ENCODE measurements at regions not wholly inside any gene's neighbourhood (a gene's known extent, or its start where the extent isn't known, plus 50 kb on each side); places are given as distances from the start of the nearest gene placed in this dataset.
A peak's percentile ranks its signal among the peaks of the same experiment; 100 is the strongest.

DNA sequence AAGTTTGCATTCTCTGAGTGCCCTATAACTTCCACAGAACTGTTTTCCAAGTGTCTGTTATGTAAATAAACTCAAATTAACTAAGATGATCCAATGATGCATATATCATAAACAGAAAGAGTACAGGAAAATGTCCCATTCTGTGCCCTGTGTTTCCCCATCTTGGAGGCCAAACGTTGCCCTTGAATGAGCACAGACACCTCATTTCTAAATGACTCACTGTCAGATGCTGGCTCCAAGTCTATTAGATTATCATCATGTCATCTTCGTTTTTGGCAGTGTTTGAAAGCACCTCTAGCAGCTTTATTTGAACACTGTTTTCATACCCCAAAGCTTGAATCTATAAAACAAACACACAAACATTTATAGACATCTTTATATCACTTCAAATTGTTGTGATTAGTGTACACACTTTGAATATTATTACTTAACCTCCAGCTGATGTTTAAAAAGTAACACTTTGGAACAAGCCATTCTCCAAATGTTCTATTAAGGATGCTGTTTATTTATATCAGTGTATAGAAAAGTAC lies 424.2 kb downstream of the NOVA1 start:
- H3K27ac ChIP-seq (ENCODE audit: low read length), result no peak overlapping the region
- no peaks in the 10 kb centered on the region for H3K9me3 ChIP-seq (ENCODE audit: control insufficient read depth, low read length)
- 34% methylated on average over 2 of the region's 2 CpGs for WGBS
- intact Hi-C loops (cut with DNase I), result no loop called here
- ATAC-seq (no peak), DNase-seq (no peak)
- no peaks in the 10 kb centered on the region for H3K4me1 ChIP-seq (ENCODE audit: control insufficient read depth, insufficient read depth, low read length)
- no peaks in the 10 kb centered on the region for H3K27me3 ChIP-seq (ENCODE audit: control insufficient read depth, insufficient read depth)
- no peak overlapping the region for H3K4me3 ChIP-seq (ENCODE audit: low read length)

DNA sequence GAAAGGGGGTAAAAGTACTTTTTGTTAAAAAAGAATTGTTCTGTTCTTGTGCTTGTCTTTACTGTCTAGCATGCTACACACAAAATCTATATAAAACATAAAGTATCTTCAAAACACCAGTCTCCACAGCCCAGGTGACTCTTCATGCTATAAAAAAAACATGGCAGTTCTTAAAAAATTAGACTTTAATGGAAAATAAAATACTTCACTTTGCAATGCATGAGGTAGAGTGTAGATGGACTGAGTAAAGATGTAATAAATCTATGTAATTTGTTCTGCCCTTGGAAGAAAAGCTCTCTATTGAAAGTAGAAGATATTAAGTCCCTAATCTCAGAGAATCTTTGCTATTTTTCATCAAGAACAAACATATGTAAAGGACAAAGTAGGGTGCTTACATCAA lies 425.4 kb downstream of the NOVA1 start:
- Histone ChIP-seq H3K27ac (ENCODE audit: low read length) (no peak overlapping the region), H3K4me3 (ENCODE audit: low read length) (no peak overlapping the region), H3K27me3 (ENCODE audit: control insufficient read depth, insufficient read depth) (no peaks in the 10 kb centered on the region), H3K4me1 (ENCODE audit: control insufficient read depth, insufficient read depth, low read length) (no peaks in the 10 kb centered on the region), H3K9me3 (ENCODE audit: control insufficient read depth, low read length) (no peaks in the 10 kb centered on the region)
- intact Hi-C loops (cut with DNase I), result no loop called here
- no peak for ATAC-seq
- DNase-seq, result no peak

DNA sequence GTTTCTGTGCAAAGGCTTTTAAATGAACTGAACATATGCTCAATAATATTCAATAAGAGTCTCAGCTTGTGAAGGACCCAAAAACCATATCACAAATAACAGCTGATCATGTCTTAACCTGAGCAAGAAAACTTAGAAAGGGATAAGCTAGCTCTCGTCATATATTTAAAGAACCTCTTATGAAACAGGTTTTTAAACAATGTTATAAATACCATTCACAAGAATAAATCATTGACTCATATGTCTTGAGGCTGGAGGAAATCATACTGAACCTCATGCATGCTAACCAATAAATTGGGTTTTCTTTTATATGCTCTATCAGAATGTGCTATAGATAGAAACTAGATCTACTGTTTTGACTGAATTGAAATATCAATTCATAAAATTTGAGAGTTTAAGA lies 426.9 kb downstream of the NOVA1 start:
- 81% methylated on average over 1 of the region's 1 CpG for whole genome bisulfite sequencing
- H3K4me1 ChIP-seq (ENCODE audit: control insufficient read depth, insufficient read depth, low read length), result no peaks in the 10 kb centered on the region
- intact Hi-C loops (cut with DNase I), result no loop called here

DNA sequence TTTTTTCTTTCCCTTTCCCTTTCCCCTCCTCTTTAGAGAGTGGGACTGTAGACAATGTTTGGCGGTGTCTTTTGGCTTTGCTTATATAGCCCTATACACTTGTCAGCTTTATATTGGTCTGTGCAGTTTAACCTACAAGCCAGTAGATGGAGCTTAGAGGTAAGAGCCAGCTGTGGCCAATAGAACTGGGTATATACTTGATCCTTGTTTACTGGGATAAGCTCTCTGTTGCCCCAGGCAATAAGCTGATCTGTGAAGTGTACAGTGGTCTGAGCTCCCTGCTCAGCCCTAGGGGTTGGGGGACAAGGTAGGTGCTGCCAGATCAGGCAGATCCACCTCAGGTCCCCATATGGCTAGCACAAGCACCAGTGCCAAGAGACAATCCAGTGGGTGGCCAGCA lies 434.1 kb downstream of the NOVA1 start:
- Histone ChIP-seq H3K27ac (ENCODE audit: low read length) (no peak overlapping the region), H3K9me3 (ENCODE audit: control insufficient read depth, low read length) (no peaks in the 10 kb centered on the region), H3K4me1 (ENCODE audit: control insufficient read depth, insufficient read depth, low read length) (no peaks in the 10 kb centered on the region), H3K4me3 (ENCODE audit: low read length) (no peak overlapping the region), H3K27me3 (ENCODE audit: control insufficient read depth, insufficient read depth) (no peaks in the 10 kb centered on the region)
- peak in 1 of 3 donors; percentile 18 for DNase-seq
- WGBS, result 65% methylated on average over 1 of the region's 1 CpG
- intact Hi-C loops (cut with DNase I), result no loop called here
- ATAC-seq, result no peak

More for the DNA sequence above, 426.9 kb downstream of the NOVA1 start:
- H3K27me3 ChIP-seq (ENCODE audit: control insufficient read depth, insufficient read depth), result no peaks in the 10 kb centered on the region
- no peak for DNase-seq
- H3K27ac ChIP-seq (ENCODE audit: low read length), result no peak overlapping the region
- H3K4me3 ChIP-seq (ENCODE audit: low read length), result no peak overlapping the region
- no peaks in the 10 kb centered on the region for H3K9me3 ChIP-seq (ENCODE audit: control insufficient read depth, low read length)
- no peak for ATAC-seq

DNA sequence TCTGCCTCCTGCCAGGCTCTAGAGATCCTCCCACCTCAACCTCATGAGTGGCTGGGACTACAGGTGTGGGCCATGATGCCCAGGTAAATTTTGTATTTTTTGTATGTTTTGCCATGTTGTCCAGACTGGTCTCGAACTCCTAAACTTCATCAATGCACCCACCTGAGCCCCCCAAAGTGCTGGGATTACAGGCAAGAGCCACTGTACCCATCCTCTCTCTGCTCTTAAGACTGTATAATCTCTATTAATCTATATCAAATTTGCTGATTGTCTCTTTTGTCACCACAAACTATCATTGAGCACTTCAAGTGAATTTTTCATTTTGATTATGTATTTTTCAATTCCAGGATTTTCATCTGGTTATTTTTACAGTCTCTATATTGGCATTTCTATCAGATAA lies 440.3 kb downstream of the NOVA1 start:
- Histone ChIP-seq H3K27me3 (ENCODE audit: control insufficient read depth, insufficient read depth) (no peaks in the 10 kb centered on the region), H3K27ac (ENCODE audit: low read length) (no peak overlapping the region), H3K4me1 (ENCODE audit: control insufficient read depth, insufficient read depth, low read length) (no peaks in the 10 kb centered on the region), H3K9me3 (ENCODE audit: control insufficient read depth, low read length) (no peaks in the 10 kb centered on the region), H3K4me3 (ENCODE audit: low read length) (no peak overlapping the region)
- intact Hi-C loops (cut with DNase I), result no loop called here
- ATAC-seq (no peak), DNase-seq (no peak)
- WGBS, result 59% methylated on average over 1 of the region's 1 CpG

DNA sequence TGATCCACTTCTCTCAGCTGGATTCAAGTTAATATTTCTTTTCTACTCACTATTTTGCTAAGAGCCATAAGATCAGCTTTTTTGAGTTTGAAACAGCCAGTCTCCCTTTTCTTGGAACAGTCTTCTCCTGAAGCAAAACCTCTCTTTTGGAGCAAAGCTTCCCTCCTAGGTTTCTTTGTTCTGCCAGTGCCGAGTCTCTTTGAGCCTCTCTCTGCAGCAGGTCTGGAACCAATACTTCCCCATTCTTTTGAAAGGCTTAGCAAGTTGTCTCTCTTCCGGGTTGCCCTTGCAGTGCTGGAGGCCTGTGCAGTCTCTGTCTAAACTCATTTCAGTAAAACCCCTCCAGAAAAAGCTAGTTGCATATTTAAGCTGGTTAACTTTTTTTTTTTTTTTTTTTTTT lies 454.8 kb downstream of the NOVA1 start:
- H3K4me3 ChIP-seq (ENCODE audit: low read length), result no peak overlapping the region
- intact Hi-C loops (cut with DNase I), result no loop called here
- H3K27ac ChIP-seq (ENCODE audit: low read length), result no peak overlapping the region
- H3K9me3 ChIP-seq (ENCODE audit: control insufficient read depth, low read length), result no peaks in the 10 kb centered on the region
- no peaks in the 10 kb centered on the region for H3K4me1 ChIP-seq (ENCODE audit: control insufficient read depth, insufficient read depth, low read length)
- no peaks in the 10 kb centered on the region for H3K27me3 ChIP-seq (ENCODE audit: control insufficient read depth, insufficient read depth)
- no peak for DNase-seq
- ATAC-seq, result no peak
- WGBS, result 68% methylated on average over 2 of the region's 2 CpGs

DNA sequence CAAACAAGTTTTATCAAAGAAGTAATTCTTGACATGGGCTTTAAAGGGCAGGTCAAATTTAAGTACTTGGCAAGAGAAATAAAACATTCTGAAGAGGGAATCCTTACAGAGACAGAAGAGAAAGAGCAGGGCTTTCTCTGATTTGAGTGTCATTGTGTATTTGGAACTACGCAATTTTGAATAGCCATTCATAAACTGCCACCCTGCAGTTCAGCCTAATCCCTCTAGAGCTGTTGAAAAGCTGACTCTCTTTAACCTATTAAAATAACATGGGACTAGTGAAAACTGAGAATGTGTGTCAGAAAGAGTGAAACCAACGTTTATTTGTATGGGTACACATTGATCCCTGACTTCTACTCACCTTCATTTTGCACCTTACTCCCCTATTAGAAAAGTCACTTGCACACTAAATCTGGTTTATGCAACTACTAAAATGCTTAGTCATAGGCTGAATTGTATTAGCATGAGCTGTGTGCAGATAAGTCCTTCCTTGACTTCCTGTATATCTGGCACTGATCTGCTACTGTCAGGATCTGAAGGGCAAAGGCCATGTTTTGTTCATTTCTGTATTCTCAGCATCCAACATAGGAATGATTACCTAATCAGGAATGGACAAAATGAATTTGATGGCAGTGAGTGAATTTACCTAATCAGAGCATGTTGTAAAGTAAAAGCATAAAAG lies 458.9 kb downstream of the NOVA1 start:
- no peak for DNase-seq
- intact Hi-C loops (cut with DNase I), result no loop called here

DNA sequence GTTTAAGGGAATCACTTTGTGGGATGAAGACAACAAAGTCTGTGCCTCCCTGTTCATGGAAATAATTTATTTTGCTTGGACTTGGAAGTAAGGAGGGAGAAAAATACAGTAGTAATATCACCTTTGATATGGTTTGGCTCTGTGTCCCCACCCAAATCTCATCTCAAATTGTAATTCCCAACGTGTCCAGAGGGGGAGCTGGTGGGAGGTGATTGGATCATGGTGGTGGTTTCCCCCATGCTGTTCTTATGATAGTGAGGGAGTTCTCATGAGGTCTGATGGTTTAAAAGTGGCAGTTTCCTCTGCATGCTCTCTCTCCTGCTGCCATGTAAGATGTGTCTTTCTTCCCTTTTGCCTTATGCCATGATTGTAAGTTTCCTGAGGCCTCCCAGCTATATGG lies 460.7 kb downstream of the NOVA1 start:
- Histone ChIP-seq H3K9me3 (ENCODE audit: control insufficient read depth, low read length) (no peaks in the 10 kb centered on the region), H3K4me3 (ENCODE audit: low read length) (no peak overlapping the region), H3K4me1 (ENCODE audit: control insufficient read depth, insufficient read depth, low read length) (no peaks in the 10 kb centered on the region), H3K27ac (ENCODE audit: low read length) (no peak overlapping the region), H3K27me3 (ENCODE audit: control insufficient read depth, insufficient read depth) (no peaks in the 10 kb centered on the region)
- no peak for DNase-seq
- intact Hi-C loops (cut with DNase I), result no loop called here
- no peak for ATAC-seq
- 44% methylated on average over 1 of the region's 1 CpG for WGBS

More for the DNA sequence above, 458.9 kb downstream of the NOVA1 start:
- no peaks in the 10 kb centered on the region for H3K4me1 ChIP-seq (ENCODE audit: control insufficient read depth, insufficient read depth, low read length)
- H3K4me3 ChIP-seq (ENCODE audit: low read length), result no peak overlapping the region
- no peaks in the 10 kb centered on the region for H3K27me3 ChIP-seq (ENCODE audit: control insufficient read depth, insufficient read depth)
- no peak overlapping the region for H3K27ac ChIP-seq (ENCODE audit: low read length)
- WGBS, result 40% methylated on average over 2 of the region's 2 CpGs
- ATAC-seq, result peak in 1 of 2 donors; percentile 78
- H3K9me3 ChIP-seq (ENCODE audit: control insufficient read depth, low read length), result no peaks in the 10 kb centered on the region

DNA sequence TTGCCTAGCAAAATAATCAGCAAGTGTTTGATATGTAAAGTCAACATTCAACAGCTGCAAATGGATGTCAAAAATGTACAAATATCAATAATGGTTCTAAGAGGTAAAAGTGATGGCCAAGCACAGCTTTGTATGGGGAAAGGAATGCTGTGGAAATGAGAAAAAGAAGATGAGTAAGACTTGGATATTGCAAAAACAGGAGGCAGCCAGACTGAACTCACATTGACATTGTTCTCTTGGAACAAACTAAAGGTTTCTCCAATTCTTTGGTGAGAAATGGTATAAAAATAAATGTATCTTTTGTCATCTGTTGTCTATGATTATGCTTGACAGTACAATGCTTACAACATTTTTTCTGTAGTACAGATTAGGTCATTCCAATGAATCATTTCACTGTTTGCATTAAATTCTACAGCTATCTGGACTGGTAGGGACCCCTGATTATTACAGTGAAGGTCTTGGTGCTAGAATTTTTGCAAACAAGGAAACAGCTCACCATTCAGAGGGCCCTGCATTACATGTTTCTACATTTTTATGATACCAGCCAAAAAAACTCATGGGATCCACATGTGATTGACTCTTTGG lies 465.7 kb downstream of the NOVA1 start:
- Histone ChIP-seq H3K4me3 (ENCODE audit: low read length) (no peak overlapping the region), H3K9me3 (ENCODE audit: control insufficient read depth, low read length) (no peaks in the 10 kb centered on the region), H3K27ac (ENCODE audit: low read length) (no peak overlapping the region), H3K27me3 (ENCODE audit: control insufficient read depth, insufficient read depth) (no peaks in the 10 kb centered on the region), H3K4me1 (ENCODE audit: control insufficient read depth, insufficient read depth, low read length) (no peaks in the 10 kb centered on the region)
- DNase-seq (no peak), ATAC-seq (no peak)
- intact Hi-C loops (cut with DNase I), result no loop called here

DNA sequence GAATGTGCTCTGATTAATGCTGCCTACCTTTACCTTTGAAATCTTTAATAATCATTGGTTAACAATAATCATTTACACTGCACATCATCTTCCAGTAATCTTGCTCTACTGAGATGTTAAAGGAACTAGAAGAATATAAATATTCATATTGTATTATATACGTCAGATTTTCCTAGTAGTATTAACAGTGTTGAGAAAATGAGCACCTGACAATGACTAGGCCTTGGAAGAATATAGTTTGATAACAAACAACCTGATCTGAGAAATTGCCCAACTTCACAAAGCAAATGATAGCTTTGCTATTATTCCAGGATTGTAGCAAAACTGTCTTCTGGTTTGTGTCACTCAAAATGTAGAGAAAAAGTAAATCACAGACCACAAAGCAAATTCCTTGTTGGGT lies 467.1 kb downstream of the NOVA1 start:
- DNase-seq, result no peak
- no peak for ATAC-seq
- WGBS, result 91% methylated on average over 1 of the region's 1 CpG
- H3K27ac ChIP-seq (ENCODE audit: low read length), result no peak overlapping the region
- no peaks in the 10 kb centered on the region for H3K4me1 ChIP-seq (ENCODE audit: control insufficient read depth, insufficient read depth, low read length)
- no peaks in the 10 kb centered on the region for H3K9me3 ChIP-seq (ENCODE audit: control insufficient read depth, low read length)
- intact Hi-C loops (cut with DNase I), result no loop called here
- H3K4me3 ChIP-seq (ENCODE audit: low read length), result no peak overlapping the region
- no peaks in the 10 kb centered on the region for H3K27me3 ChIP-seq (ENCODE audit: control insufficient read depth, insufficient read depth)

DNA sequence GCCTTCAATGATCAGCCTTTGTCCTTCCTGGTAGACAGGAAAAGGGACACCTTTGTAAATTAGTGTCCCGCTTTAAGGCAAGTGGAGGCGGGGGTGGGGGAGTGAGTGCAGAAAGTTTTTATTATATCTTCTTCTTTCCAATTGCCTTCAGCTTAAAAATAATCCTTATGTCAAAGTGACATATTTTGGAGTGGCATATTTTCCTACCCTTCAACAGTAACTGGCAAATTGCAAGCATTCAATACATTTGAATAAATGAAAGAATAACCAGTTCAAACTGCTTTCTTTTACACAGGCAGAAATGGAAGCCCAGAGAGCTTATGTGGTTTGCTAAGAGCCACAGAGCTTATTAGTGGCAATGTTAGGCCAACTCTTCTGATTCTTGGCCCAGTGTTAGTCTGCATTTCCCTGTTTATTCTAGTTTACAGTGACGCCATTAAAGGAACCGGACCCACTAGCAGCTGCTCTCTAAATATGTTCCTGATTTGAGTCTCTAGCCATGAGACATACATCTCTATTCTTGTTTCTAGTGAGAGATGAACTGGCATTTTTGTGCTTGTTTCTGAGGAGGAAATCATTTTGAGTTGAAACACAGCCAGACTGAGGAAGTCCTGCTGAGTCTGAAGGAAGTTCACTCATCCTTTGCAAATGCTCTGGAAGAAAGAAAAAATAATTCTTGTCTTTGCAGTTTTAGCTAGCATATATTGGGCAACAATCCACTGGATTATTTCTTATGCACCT lies 468.7 kb downstream of the NOVA1 start:
- intact Hi-C loops (cut with DNase I), result no loop called here

More for the DNA sequence above, 468.7 kb downstream of the NOVA1 start:
- no peak overlapping the region for H3K27ac ChIP-seq (ENCODE audit: low read length)
- H3K27me3 ChIP-seq (ENCODE audit: control insufficient read depth, insufficient read depth), result no peaks in the 10 kb centered on the region
- H3K9me3 ChIP-seq (ENCODE audit: control insufficient read depth, low read length), result no peaks in the 10 kb centered on the region
- DNase-seq, result no peak
- no peak overlapping the region for H3K4me3 ChIP-seq (ENCODE audit: low read length)
- ATAC-seq, result no peak
- 56% methylated on average over 4 of the region's 4 CpGs for WGBS
- H3K4me1 ChIP-seq (ENCODE audit: control insufficient read depth, insufficient read depth, low read length), result no peaks in the 10 kb centered on the region
